SK-N-MC (cell line): ENCODE measurements at regions not wholly inside any gene's neighbourhood (a gene's known extent, or its start where the extent isn't known, plus 50 kb on each side); places are given as distances from the start of the nearest gene placed in this dataset.

ENCODE experiments used
- EZH2 ChIP-seq: fragments of 200-600 bp; sonication (generic); IDR thresholded peaks from one replicate; pipeline ENCODE4 v1.6.1; 2017; ENCODE audit warnings: antibody characterized with exemption
- FOXP2 ChIP-seq: optimal IDR thresholded peaks from 2 replicates; pipeline ENCODE3; 2011; ENCODE audit warnings: mild to moderate bottlenecking, moderate library complexity; ENCODE audit not compliant: insufficient read depth; ENCODE audit errors: extremely low read length, control extremely low read depth
- POLR2AphosphoS5 ChIP-seq: IDR thresholded peaks from 2 replicates; pipeline ENCODE4 v1.6.1; 2012; ENCODE audit warnings: mild to moderate bottlenecking, low read depth, low read length, borderline replicate concordance

DNA sequence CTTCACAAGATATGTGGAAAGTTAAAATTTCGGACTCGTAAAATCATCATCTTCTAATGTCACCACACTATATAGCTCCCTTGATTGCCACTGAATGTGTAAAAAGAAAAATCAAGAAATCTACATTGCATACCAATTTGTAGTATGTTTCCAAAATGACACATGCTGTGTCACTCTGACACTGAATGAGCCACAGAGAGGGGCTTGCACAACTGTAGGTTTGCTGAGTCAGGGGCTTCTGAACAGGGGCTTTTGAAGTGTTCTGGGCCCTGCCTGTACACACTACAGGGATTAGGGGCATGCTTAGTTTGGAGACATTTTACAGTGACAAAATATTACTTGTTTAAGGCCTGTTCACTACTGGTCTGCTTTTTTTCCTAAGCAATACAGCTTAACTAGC lies 234.4 kb upstream of the GRAMD2B start:
- no peak for TF ChIP-seq POLR2AphosphoS5
- TF ChIP-seq EZH2, result no peak
- no peak for TF ChIP-seq FOXP2
